Tibial nerve (tissue), 4 donors: ENCODE measurements at regions not wholly inside any gene's neighbourhood (a gene's known extent, or its start where the extent isn't known, plus 50 kb on each side); places are given as distances from the start of the nearest gene placed in this dataset.

Source experiments
- CTCF ChIP-seq, 5 experiments: fragments of 200-600 bp in 3 of 5; fragments of 450-650 bp in 2 of 5; sonication (generic) in 3 of 5; IDR thresholded peaks; one replicate each; pipeline ENCODE4 v1.5.1; 2016 to 2019; ENCODE audit warnings: antibody characterized with exemption in 5 of 5, mild to moderate bottlenecking in 3 of 5, moderate library complexity in 2 of 5
- EP300 ChIP-seq, 2 donors: sonication (generic); formaldehyde crosslinking; IDR thresholded peaks; one replicate each; pipeline ENCODE4 v1.6.1; 2017; ENCODE audit warnings: antibody characterized with exemption in 2 of 2, mild to moderate bottlenecking in 1 of 2

- no peak for TF ChIP-seq CTCF (IDR thresholded peaks at IDR 0.05)
- TF ChIP-seq EP300 (IDR thresholded peaks at IDR 0.05): no peak
Measured at GRCh38 chr11:95676308-95676707, 113.3 kb downstream of the FAM76B start.
